NCI-H446 treated with DMSO at 0.1 percent for 48 hours (cell line): ENCODE measurements at regions not wholly inside any gene's neighbourhood (a gene's known extent, or its start where the extent isn't known, plus 50 kb on each side); places are given as distances from the start of the nearest gene placed in this dataset.
A peak's percentile ranks its signal among the peaks of the same experiment; 100 is the strongest.
"Not testable (repeated sequence)": the region's sequence is repeated elsewhere in the genome, so short reads cannot be mapped to it uniquely, and the experiment has no call there.

Source experiments
- DNase-seq: peaks from one replicate; lab custom pipeline; 2025; lab: John Stamatoyannopoulos, UW

DNA sequence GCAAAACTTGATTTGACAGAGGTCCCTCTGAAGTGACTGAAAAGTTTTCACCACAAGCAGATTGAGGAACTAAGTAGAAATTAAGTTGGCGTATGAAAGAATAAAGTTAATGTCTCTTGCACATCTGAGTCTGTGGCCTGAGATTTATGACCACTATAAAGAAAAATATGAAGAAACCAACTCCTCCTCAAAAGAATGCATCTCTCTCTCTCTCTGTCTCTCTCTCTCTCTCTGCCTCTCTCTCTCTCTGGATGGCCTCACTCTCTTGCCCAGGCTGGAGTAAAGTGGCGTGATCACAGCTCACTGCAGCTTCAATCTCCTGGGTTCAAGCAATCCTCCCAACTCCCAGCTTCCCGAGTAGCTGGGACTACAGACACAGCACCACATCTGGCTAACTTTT is 55.2 kb downstream of the RPL22L1 start:
- DNase-seq: no peak

DNA sequence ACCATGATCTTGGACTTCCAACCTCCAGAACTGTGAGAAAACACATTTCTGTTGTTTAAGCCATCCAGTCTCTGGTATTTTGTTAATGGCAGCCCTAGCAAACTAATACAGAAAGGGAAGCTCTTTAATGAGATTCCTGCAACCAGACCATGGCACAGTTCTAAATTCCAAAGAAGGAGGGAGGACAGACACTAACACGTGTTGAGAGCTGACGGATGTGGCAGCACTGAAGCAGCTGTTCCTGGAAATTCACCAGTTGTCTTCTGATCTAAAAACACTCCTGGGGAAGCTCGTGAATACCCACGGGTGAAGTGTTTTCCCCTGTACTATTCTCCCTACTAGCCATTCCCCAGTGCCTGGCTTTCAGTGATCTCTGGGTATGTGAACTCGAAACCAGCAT is 56.7 kb downstream of the RPL22L1 start:
- no peak for DNase-seq

DNA sequence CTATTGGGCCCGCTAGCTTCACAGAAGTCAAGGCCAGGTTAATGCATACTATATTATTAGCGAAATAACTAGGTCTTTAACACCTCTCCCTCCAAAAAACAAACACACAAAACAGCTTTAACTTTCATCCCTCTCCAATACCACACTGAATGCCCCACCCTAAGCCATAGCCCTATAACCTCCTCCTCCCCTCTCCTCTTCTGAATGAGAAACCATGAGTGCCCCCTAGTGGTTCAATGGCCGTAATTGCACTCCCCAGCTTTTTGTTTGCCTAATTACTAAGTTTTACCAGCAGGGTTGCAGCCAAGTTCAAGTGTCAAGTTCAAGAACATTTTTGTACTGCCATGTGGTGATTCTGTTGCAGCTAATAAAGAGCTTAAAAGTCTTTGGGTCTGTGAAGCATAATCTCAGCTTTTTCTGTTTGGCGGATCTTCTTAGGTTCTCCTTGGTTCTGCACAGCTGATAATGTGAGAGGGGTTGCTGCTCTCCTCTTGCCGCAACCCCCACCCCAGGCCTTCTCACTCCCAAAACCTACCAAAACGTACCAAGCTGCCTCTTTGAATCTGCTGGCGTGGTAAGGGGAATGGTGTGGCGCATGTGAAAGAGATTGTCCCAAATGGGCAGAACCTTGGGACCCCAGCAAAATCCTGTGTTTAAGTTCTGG is 57.9 kb downstream of the RPL22L1 start:
- peak; percentile 55 for DNase-seq

DNA sequence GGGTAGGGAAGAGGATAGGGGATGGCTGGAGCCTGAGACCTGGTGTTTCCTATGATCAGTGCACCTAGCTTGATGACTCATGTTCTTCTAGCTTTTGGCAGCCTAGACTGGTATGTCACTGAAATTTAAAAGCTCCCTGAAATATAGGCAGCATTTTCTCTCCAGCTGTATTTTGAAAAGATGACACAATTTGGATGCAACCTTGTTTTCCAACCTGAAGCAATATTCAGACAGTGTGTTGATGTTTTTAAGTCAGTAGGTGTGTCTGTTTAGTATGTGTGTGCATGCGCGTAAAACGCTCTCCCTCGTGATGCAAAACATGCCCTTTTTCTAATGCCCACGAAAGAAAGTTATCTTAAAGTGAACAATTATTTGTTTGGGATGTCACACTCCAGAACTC is 58.5 kb downstream of the RPL22L1 start:
- peak; percentile 10 for DNase-seq

DNA sequence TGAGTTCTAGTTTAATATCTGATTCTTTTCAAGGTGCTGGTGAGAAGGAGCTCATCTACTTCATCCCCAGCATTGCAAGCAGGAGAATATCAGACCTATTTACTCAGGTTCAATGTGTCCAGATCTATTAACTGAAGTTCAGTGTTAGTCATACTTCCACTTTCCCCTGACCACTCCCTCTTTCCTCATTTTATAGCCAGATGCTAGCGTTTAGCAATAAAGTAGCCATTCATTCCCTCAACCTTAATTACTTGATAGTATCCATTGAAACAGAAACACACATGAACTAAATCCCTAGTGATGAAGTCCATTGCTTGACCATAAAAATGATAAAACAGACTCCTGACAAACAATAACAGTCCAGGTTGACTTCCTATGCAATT is 60.0 kb downstream of the RPL22L1 start:
- no peak for DNase-seq

DNA sequence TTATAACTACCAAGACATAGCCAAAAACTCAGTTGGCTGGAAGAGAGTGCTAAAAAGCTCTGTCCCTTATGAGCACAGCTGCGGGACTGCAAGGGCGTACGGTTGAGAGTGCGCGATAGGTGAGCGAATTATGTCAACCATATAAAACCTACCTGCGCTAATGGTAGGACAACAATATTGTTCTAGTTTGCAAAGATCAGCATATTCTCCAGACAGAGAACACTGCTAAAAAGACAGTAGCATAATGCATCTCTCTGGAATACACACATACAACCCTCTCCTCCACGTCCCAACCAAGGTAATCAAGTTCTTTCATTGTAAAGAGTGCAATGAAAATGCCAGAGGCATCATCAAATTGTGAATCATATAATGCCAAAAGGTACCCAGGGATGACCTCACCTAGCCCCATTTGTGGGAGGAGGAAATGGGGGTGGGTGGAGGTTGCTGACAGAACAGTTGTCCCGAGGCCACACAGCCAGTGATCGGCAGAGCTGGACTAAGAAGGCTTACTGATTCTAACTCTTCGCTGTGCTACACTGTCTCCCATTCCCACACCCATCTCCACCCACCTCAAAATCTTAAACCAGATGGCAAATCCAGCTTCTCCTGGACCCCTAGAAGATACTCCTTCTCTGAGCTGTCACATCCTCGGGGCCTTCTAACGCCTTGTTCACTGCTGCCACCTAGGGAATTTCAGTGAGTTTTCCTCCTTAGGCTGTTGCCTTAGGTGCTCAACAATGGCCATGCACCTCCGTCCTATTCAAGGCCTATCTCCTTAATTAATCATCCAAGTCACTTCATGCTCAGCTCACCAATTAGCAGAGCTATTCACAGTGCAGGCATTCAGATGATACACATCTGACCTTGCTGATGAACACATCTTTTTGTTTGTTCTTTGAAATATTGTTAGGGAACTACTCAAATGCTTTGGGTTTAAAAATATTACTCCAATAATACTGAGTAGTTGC is 60.7 kb downstream of the RPL22L1 start:
- peak; percentile 26 for DNase-seq

DNA sequence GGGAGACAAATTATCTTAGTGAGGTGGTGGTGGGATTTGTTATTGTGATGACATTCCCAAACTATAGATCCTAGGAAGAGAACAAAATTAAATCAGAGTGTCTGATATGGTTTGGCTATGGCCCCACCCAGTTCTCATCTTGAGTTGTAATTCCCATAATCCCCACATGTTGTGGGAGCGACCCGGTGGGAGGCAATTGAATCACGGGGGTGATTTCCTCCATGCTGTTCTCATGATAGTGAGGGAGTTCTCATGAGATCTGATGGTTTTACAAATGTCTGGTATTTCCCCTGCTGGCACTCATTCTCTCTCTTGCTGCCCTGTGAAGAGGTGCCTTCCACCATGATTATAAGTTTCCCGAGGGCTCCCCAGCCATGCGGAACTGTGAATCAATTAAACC is 62.0 kb downstream of the RPL22L1 start:
- DNase-seq: no peak

DNA sequence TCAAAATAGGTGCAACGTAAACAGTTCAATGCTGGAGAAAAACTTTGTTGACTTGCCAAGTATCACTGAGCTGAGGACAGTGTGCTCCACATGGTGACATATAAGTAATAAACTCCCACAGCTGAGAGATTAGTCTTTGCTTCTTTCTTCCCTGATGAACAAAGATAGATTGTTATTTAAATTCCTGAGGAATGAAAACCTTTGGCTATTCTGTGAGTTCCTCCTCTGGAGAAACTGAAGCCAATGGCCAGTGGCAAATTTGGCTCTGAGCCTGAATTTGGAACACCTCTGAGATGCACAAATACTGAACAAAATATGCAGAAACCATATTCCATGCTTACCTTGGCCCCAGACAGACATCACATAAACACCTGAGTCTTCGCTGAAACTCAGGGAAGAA is 63.3 kb downstream of the RPL22L1 start:
- DNase-seq: no peak

DNA sequence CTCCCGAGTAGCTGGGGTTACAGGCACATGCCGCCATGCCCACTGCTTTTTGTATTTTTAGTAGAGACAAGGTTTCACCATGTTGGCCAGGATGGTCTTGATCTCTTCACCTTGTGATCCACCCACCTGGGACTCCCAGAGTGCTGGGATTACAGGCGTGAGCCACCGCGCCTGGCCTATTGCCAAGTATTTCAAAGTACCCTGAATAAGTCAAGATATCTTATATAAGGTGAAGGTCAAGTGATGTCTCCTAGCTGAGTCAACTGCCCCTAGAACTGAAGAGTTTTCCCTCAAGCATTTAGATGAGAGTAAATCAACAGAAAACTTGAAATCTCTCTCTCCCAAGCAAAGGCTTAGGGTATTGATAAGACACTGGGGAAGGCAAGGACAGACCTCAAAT is 63.9 kb downstream of the RPL22L1 start:
- DNase-seq: no peak

DNA sequence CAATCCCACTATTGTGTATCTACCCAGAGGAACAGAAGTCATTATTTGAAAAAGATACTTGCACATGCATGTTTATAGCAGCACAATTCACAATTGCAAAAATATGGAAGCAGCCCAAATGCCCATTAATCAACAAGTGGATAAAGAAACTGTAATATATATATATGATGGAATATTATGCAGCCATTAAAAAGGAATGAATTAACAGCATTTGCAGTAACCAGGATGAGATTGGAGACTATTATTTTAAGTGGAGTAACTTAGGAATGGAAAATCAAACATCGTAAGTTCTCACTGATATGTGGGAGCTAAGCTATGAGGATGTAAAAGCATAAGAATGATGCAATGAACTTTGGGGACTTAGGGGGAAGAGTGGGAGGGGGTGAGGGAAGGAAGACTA is 64.7 kb downstream of the RPL22L1 start:
- DNase-seq: not testable (repeated sequence)

DNA sequence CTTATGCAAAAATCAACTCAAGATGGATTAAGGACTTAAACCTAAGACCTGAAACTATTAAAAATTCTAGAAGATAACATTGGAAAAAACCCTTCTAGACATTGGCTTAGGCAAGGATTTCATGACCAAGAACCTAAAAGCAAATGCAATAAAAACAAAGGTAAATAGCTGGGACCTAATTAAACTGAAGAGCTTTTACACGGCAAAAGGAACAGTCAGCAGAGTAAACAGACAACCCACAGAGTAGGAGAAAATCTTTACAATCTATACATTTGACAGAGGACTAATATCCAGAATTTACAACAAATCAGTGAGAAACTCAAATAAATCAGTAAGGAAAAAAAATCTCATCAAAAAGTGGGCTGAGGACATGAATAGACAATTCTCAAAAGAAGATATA is 65.4 kb downstream of the RPL22L1 start:
- not testable (repeated sequence) for DNase-seq

DNA sequence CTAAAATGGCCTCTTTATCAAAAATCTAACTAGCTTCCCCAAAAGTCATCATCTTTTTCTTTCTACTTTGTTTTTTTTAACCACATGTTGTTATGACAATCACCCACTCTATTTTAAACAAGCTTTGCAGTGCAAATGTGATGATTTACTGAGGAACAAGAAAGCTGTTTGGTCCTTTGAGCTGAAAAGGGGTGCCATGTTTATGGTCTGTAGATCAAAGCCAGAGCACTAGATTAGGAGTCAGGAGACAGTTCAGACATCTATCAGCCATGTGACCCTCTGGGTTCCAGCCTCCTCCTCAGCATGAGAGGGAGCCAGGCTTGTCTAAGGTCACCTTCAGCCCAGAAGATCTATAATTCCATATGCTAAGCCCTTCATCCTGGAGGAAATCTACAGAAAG is 65.9 kb downstream of the RPL22L1 start:
- no peak for DNase-seq

DNA sequence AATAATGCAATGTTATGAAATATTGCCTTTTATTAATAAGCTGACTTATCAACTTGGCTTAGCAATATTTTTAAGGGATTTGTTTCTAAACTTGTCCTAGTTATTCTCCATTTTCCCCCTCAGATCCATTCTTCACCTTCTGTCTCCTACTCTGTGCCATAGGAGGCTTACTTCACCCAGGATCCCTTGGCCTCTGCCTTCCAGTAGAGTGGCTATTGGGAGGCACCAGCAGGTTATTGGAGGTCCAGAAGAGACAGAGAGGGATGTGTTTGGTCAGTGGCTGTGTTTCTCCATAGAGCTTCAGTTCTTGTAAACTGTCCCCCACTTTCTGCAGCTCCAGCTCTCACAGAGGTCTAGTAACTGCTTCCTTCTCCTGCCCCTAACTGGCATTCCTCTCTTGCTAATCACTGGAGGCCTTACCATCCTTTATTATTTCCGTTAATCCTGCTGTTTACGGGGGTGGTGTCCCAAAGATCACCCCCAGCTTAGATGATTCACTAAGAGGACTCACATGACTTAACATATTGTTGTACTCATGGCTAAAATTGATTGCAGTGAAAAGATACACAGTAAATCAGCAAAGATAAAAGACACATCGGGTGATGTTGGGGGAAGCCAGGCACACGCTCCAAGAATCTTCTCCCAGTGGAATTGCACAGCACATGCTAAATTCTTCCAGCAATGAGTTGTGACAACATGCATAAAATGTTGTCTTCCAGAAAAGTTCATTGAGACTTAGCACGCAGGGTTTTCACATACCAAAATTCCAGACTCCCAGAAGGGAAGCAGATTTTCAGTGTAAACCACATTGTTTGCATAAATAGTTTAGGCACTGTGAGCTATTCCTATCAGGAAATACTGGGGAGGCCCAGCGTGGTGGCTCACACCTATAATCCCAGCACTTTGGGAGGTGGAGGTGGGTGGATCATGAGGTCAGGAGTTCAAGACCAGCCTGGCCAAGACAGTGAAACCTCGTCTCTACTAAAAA is 67.5 kb downstream of the RPL22L1 start:
- no peak for DNase-seq

DNA sequence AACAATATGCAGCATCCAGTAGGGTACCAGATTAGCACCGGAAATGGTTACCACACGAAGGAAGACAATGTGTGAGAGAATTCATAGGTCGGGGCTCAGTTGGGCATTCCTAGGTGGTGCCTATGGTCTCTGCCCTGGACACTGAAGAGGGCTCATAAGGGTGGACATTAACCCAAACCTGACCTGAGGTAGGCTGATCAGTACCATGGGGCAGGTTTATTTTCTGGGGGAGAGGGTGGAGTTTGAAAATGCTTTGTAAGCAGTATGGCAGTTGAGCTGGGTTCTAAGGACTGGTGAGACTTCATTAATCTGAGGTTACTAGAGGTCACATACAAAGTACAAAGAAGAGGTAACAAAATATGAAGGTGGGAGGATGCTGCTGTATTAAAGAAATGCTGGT is 68.4 kb downstream of the RPL22L1 start:
- DNase-seq: no peak

DNA sequence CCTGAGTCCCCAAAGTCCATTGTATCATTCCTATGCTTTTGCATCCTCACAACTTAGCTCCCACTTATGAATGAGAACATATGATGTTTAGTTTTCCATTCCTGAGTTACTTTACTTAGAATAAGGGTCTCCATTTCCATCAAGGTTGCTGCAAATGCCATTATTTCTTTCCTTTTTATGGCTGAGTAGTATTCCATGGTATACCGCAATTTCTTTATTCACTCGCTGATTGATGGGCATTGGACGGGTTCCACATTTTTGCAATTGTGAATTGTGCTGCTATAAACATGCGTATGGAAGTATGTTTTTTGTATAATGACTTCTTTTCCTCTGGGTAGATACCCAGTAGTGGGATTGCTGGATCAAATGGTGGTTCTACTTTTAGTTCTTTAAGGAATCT is 69.7 kb downstream of the RPL22L1 start:
- not testable (repeated sequence) for DNase-seq

DNA sequence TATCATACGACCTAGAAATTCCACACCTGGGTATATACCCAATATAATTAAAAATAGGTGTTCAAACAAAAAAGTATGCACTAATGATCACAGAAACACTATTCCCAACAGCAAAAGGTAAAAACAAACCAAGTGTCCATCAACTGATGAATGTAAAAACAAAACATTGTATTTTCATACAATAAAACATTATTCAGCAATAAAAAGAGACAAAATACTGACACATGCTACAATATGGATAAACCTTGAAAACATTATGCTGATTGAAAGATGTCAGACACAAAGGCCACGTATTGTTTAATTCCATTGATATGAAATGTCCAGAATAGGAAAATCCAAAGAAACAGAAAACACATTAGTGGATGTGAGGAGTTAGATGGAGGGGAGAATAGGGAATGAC is 71.0 kb downstream of the RPL22L1 start:
- DNase-seq: no peak

DNA sequence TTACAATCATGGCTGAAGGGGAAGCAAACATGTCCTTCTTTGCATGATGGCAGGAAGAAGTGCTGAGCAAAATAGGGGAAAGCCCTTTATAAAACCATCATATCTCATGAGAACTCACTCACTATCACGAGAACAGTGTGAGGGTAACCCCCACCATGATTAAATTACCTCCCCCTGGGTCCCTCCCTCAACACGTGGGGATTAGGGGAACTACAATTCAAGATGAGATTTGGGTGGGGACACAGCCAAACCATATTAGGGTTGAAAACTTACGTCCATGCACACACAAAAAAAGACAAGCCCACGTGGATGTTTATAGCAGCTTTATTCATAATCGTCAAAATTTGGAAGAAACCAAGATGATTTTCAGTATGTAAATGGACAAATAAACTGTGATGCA is 72.3 kb downstream of the RPL22L1 start:
- no peak for DNase-seq

DNA sequence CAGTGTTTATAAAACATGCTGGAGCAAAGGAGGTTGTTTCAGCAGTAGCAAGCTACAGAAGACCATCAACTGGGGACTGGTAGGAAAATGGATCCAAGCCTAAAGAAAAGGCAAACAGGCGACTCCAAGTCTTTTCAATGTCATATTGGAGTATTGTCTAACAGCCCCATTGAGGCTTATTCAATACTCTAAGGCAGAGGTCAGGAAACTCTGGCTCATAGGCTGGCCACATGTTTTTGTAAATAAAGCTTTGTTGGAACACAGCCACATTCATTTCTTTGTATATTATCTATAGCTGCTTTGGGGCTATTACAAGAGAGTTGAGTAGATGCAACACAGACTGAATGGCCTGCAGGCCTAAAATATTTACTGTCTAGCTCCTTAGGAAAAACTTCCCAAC is 77.5 kb downstream of the RPL22L1 start:
- no peak for DNase-seq

DNA sequence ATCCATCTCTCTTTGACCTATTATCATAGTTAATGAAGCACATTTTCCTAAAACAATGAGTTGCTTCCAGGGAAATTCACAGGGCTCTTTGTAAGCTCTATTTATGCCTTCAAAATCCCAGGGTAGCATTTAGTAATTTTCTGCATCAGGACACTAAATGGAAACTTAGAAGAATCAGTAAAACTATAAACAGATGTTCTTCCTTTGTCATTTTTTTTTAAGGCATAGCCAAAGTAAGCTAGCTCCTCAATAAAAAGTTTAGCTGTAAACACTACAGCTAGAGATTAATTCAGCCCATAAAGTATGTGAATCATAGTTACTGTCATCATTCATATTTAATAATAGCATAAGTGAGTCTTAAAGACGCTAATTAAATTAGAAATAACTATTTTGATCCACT is 79.3 kb downstream of the RPL22L1 start:
- no peak for DNase-seq

DNA sequence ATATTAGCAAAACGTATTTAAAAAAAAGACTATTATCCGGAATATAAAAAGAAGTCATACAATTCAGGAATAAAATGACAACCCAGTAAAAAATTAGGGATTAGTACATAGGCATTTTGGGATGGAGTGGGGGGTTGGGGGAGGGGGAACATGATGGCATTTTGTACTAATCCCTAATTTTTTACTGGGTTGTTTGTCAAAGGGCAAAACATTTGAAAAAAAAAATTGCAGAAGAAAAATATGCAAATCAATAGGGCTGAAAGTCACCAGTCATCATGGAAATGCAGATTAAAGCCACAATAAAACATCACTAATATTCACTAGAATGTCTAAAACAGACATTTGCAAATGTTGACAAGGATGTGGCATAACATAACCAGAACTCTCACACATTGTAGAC is 82.5 kb downstream of the RPL22L1 start:
- no peak for DNase-seq

DNA sequence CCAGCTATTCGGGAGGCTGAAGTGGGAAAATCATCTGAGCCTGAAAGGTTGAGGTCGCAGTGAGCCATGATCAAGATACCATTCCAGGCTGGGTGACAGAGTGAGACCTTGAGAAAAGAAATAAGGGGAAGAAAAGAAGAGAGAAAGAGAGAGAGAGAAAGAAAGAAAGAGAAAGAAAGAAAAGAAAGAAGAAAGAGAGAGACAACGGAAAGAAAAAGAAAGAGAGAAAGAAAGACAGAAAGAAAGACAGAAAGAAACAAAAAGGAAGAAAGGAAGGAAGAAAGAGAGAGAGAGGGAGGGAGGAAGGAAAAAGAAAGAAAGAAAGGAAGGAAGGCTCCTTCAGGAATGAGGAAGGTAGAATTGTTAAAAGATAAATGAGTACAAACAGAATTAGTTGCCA is 84.5 kb downstream of the RPL22L1 start:
- no peak for DNase-seq

DNA sequence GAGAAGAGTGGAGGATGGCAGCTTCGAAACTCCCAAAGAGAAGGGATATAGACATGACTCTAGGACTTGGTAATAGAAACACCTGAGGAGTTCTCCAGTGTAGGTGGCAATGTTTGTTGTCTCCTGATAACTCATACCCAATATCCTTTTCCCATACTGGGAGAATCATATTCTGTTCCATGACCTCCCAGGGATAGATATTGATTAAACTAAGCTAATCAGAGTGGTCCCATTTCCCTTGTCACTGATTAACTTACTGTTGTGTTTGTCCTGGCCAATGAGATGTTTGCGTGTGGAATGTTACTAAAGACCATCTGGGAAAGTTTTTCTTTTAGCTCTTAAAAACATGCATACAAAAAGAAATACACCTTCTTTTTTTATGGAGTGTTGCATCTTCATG is 85.6 kb downstream of the RPL22L1 start:
- no peak for DNase-seq
